ENCODE measurements at regions not wholly inside any gene's neighbourhood (a gene's known extent, or its start where the extent isn't known, plus 50 kb on each side); places are given as distances from the start of the nearest gene placed in this dataset.

- TF ChIP-seq ZNF513 (CRISPR knock-in tag; conservative IDR thresholded peaks at IDR 0.05) (no peak), CTCF (CRISPR knock-in tag; IDR thresholded peaks at IDR 0.05) (no peak), CCAR2 (optimal IDR thresholded peaks at IDR 0.05; ENCODE audit: low read depth, low read length) (no peak), MLXIP (CRISPR knock-in tag; IDR thresholded peaks at IDR 0.05; ENCODE audit: borderline replicate concordance) (no peak), SNAPC5 (CRISPR knock-in tag; IDR thresholded peaks at IDR 0.05; ENCODE audit: borderline replicate concordance) (no peak)
These were observed 58.6 kb upstream of the PTPRT start for GRCh38 chr20:43248341-43248740.

All from HepG2 (cell line).